HepG2 (cell line): ENCODE measurements at regions not wholly inside any gene's neighbourhood (a gene's known extent, or its start where the extent isn't known, plus 50 kb on each side); places are given as distances from the start of the nearest gene placed in this dataset.

Source experiments
- DRAP1 ChIP-seq: IDR thresholded peaks from 2 replicates; pipeline ENCODE4 v1.6.1; 2016; ENCODE audit warnings: missing genetic modification reagents, missing compliant biosample characterization
- ELF1 ChIP-seq: sonication (generic); formaldehyde crosslinking; IDR thresholded peaks from 2 replicates; pipeline ENCODE4 v1.4.0; 2020; ENCODE audit warnings: missing genetic modification reagents
- FOXJ3 ChIP-seq: sonication (generic); formaldehyde crosslinking; IDR thresholded peaks from 2 replicates; pipeline ENCODE4 v1.4.0; 2020; ENCODE audit warnings: missing genetic modification reagents, mild to moderate bottlenecking, borderline replicate concordance
- FOXO4 ChIP-seq: sonication (generic); formaldehyde crosslinking; conservative IDR thresholded peaks from 2 replicates; pipeline ENCODE4 v1.8.1; 2023; ENCODE audit warnings: missing genetic modification reagents
- HOXA5 ChIP-seq: sonication (generic); formaldehyde crosslinking; IDR thresholded peaks from 2 replicates; pipeline ENCODE4 v1.4.0; 2020; ENCODE audit warnings: missing genetic modification reagents
- MXD1 ChIP-seq: sonication (generic); formaldehyde crosslinking; IDR thresholded peaks from 2 replicates; pipeline ENCODE4 v1.4.0; 2020; ENCODE audit warnings: mild to moderate bottlenecking, missing genetic modification reagents
- PLSCR1 ChIP-seq: sonication (generic); formaldehyde crosslinking; IDR thresholded peaks from 2 replicates; pipeline ENCODE4 v1.5.0; 2020; ENCODE audit warnings: missing genetic modification reagents, mild to moderate bottlenecking, borderline replicate concordance
- POGZ ChIP-seq: sonication (generic); formaldehyde crosslinking; IDR thresholded peaks from 2 replicates; pipeline ENCODE4 v1.4.0; 2020; ENCODE audit warnings: mild to moderate bottlenecking, missing genetic modification reagents
- RAD51 ChIP-seq: fragments of 450-650 bp; IDR thresholded peaks from 2 replicates; pipeline ENCODE4 v1.6.1; 2016; ENCODE audit warnings: borderline replicate concordance
- REST ChIP-seq, 2 experiments: IDR thresholded peaks; 2 replicates each; pipeline ENCODE4 v1.6.1; 2011 to 2012; ENCODE audit warnings: low read length in 2 of 2, borderline replicate concordance in 1 of 2, low read depth in 1 of 2, mild to moderate bottlenecking in 1 of 2, moderate library complexity in 1 of 2
- ZKSCAN8 ChIP-seq: IDR thresholded peaks from 2 replicates; pipeline ENCODE4 v1.6.1; 2016; ENCODE audit warnings: borderline replicate concordance, missing genetic modification reagents, missing compliant biosample characterization
- ZNF232 ChIP-seq: sonication (generic); formaldehyde crosslinking; IDR thresholded peaks from 2 replicates; pipeline ENCODE4 v1.4.0; 2020; ENCODE audit warnings: missing genetic modification reagents, borderline replicate concordance
- ZNF274 ChIP-seq: sonication (generic); formaldehyde crosslinking; IDR thresholded peaks from 2 replicates; pipeline ENCODE4 v1.5.1; 2020; ENCODE audit warnings: mild to moderate bottlenecking, missing genetic modification reagents
- ZNF326 ChIP-seq: sonication (generic); formaldehyde crosslinking; IDR thresholded peaks from 2 replicates; pipeline ENCODE4 v1.4.0; 2020; ENCODE audit warnings: missing genetic modification reagents, borderline replicate concordance
- ZNF451 ChIP-seq: sonication (generic); formaldehyde crosslinking; IDR thresholded peaks from 2 replicates; pipeline ENCODE4 v1.5.0; 2020; ENCODE audit warnings: mild to moderate bottlenecking, missing genetic modification reagents
- ZNF615 ChIP-seq: sonication (generic); formaldehyde crosslinking; IDR thresholded peaks from 2 replicates; pipeline ENCODE4 v1.5.0; 2020; ENCODE audit warnings: mild to moderate bottlenecking, missing genetic modification reagents, borderline replicate concordance
- ZNF672 ChIP-seq: sonication (generic); formaldehyde crosslinking; IDR thresholded peaks from 2 replicates; pipeline ENCODE4 v1.8.1; 2022; ENCODE audit warnings: missing genetic modification reagents
- ZNF704 ChIP-seq: sonication (generic); formaldehyde crosslinking; IDR thresholded peaks from 2 replicates; pipeline ENCODE4 v1.8.1; 2023; ENCODE audit warnings: mild to moderate bottlenecking, inconsistent platforms, moderate library complexity, missing genetic modification reagents, borderline replicate concordance
- TF ChIP-seq, protein P1 (sequence below): sonication (generic); formaldehyde crosslinking; IDR thresholded peaks from 2 replicates; pipeline ENCODE4 v1.8.0; 2022; ENCODE audit warnings: mild to moderate bottlenecking, missing genetic modification reagents; ENCODE audit not compliant: insufficient replicate concordance

DNA sequence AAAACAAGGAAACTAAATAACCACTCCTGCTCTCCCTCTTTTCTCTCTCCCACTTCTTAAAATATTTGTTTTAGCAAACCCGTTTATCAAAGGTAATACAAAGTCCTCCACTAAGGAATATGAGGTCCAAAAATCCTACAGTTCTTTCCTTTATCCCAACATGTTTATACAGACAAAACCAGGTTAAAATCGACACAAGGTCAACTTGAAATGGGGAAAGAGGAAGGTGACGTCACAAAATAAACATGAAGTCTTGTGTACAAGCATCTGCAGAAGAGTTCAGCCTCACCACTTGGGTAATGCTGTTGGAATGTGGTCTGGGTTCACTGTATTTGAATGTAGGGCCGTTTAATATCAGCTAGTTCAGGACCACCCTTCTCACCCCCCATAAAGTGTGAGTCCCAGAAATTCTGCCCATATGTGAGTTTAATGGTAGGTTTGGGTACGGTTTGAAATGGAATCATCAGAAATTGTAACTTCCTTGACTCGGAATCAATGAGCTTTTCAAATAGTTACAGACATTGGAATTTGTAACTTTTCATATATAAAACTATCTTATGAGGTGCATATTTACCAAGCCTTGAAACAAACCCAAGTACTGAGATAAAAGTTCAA is 120.0 kb upstream of the SLC38A2 start (continued):
- TF ChIP-seq MXD1 (CRISPR knock-in tag) (no peak), ZNF326 (CRISPR knock-in tag) (no peak), RAD51 (no peak), FOXO4 (CRISPR knock-in tag) (no peak), ZNF615 (CRISPR knock-in tag) (no peak), ZNF704 (CRISPR knock-in tag) (no peak), ZNF672 (CRISPR knock-in tag) (no peak), ZNF451 (CRISPR knock-in tag) (no peak), ELF1 (CRISPR knock-in tag) (peak; percentile 59; the same call in 1 of the 2 replicates), FOXJ3 (peak; percentile 99), ZNF232 (CRISPR knock-in tag) (peak; percentile 50; the same call in 1 of the 2 replicates), PLSCR1 (CRISPR knock-in tag) (no peak), ZNF274 (CRISPR knock-in tag) (no peak), HOXA5 (peak; percentile 71), REST (IDR thresholded peaks at IDR 0.05; ENCODE audit: borderline replicate concordance in 1 of 2, low read depth in 1 of 2, low read length in 2 of 2) (peak in 1 of 2 experiments; percentile 63; a peak in 1 of 4 replicates), POGZ (CRISPR knock-in tag) (peak; percentile 90), DRAP1 (CRISPR knock-in tag) (peak; percentile 72), ZKSCAN8 (CRISPR knock-in tag) (peak; percentile 93)
- TF ChIP-seq, protein P1, sequence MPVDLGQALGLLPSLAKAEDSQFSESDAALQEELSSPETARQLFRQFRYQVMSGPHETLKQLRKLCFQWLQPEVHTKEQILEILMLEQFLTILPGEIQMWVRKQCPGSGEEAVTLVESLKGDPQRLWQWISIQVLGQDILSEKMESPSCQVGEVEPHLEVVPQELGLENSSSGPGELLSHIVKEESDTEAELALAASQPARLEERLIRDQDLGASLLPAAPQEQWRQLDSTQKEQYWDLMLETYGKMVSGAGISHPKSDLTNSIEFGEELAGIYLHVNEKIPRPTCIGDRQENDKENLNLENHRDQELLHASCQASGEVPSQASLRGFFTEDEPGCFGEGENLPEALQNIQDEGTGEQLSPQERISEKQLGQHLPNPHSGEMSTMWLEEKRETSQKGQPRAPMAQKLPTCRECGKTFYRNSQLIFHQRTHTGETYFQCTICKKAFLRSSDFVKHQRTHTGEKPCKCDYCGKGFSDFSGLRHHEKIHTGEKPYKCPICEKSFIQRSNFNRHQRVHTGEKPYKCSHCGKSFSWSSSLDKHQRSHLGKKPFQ: peak; percentile 16
